ENCODE measurements at regions not wholly inside any gene's neighbourhood (a gene's known extent, or its start where the extent isn't known, plus 50 kb on each side); places are given as distances from the start of the nearest gene placed in this dataset.

DNA sequence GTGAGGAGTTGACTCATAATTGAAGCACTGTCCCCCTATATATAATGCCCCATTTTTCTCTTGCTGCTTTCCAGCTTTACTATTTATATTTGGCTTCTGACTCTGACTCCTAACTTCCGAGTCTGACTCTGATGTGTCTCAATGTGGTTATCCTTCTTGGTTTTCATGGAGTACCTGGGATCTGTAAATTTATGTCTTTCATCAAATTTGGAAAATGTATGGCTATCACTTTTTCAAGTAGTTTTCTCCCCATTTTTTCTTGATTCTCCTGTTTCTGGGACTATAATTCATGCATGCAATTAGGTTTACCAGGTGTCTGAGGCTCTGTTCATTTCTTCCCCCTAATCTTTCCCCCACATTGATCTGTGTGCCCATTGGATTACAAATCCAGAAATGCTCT lies 156.8 kb upstream of the SFRP2 start:
- no peak overlapping the region for H3K4me3 Mint-ChIP-seq
- Histone ChIP-seq H3K27me3 (ENCODE audit: control insufficient read depth, insufficient read depth, low read length, poor library complexity, severe bottlenecking) (no peaks in the 10 kb centered on the region), H3K4me1 (ENCODE audit: control insufficient read depth, insufficient read depth, low read length) (no peaks in the 10 kb centered on the region), H3K9ac (ENCODE audit: extremely low read depth, low read length, poor library complexity, severe bottlenecking) (no peak overlapping the region), H3K4me3 (ENCODE audit: low read length) (no peak overlapping the region), H3K36me3 (ENCODE audit: control insufficient read depth, insufficient read depth, low read length) (no peaks in the 10 kb centered on the region), H3K27ac (ENCODE audit: low read depth, low read length) (no peak overlapping the region), H3K9me3 (ENCODE audit: control insufficient read depth, low read length) (no peaks in the 10 kb centered on the region)
- no peaks in the 10 kb centered on the region for H3K27me3 Mint-ChIP-seq (ENCODE audit: insufficient read depth)
- DNase-seq: no peak
- no peak for TF ChIP-seq CTCF (conservative IDR thresholded peaks at IDR 0.05)
- no peaks in the 10 kb centered on the region for H3K36me3 Mint-ChIP-seq (ENCODE audit: low read depth)
- H3K9me3 Mint-ChIP-seq: no peaks in the 10 kb centered on the region
- H3K4me1 Mint-ChIP-seq: no peaks in the 10 kb centered on the region
- WGBS, 2 experiments (ENCODE audit: insufficient coverage in 1 of 2, insufficient read length in 1 of 2): 81 to 100% methylated on average over 1 of the region's 1 CpG
- no peak overlapping the region for H3K27ac Mint-ChIP-seq

GRCh38 chr4:153943738-153944415 lies 155.0 kb upstream of the SFRP2 start:
- Histone ChIP-seq H3K9ac (ENCODE audit: extremely low read depth, low read length, poor library complexity, severe bottlenecking) (no peak overlapping the region), H3K4me1 (ENCODE audit: control insufficient read depth, insufficient read depth, low read length) (no peaks in the 10 kb centered on the region), H3K9me3 (ENCODE audit: control insufficient read depth, low read length) (no peaks in the 10 kb centered on the region), H3K27ac (ENCODE audit: low read depth, low read length) (no peak overlapping the region), H3K36me3 (ENCODE audit: control insufficient read depth, insufficient read depth, low read length) (no peaks in the 10 kb centered on the region), H3K4me3 (ENCODE audit: low read length) (no peak overlapping the region), H3K27me3 (ENCODE audit: control insufficient read depth, insufficient read depth, low read length, poor library complexity, severe bottlenecking) (no peaks in the 10 kb centered on the region)
- Mint-ChIP-seq H3K27me3 (ENCODE audit: insufficient read depth) (no peaks in the 10 kb centered on the region), H3K36me3 (ENCODE audit: low read depth) (no peaks in the 10 kb centered on the region), H3K9me3 (no peaks in the 10 kb centered on the region), H3K27ac (no peak overlapping the region), H3K4me1 (no peaks in the 10 kb centered on the region), H3K4me3 (no peak overlapping the region)
- 100% methylated on average over 1 of the region's 1 CpG for whole genome bisulfite sequencing, 2 experiments (ENCODE audit: insufficient coverage in 1 of 2, insufficient read length in 1 of 2)
- no peak for TF ChIP-seq CTCF (conservative IDR thresholded peaks at IDR 0.05)
- DNase-seq: no peak

- H3K27me3 ChIP-seq (ENCODE audit: control insufficient read depth, insufficient read depth, low read length, poor library complexity, severe bottlenecking): no peaks in the 10 kb centered on the region
- no peak overlapping the region for H3K9ac ChIP-seq (ENCODE audit: extremely low read depth, low read length, poor library complexity, severe bottlenecking)
- H3K4me1 ChIP-seq (ENCODE audit: control insufficient read depth, insufficient read depth, low read length): no peaks in the 10 kb centered on the region
- peak; percentile 62 for DNase-seq
- no peak overlapping the region for H3K27ac ChIP-seq (ENCODE audit: low read depth, low read length)
- Mint-ChIP-seq H3K9me3 (no peaks in the 10 kb centered on the region), H3K4me1 (no peaks in the 10 kb centered on the region), H3K27me3 (ENCODE audit: insufficient read depth) (no peaks in the 10 kb centered on the region), H3K4me3 (no peak overlapping the region), H3K27ac (no peak overlapping the region), H3K36me3 (ENCODE audit: low read depth) (no peaks in the 10 kb centered on the region)
- H3K36me3 ChIP-seq (ENCODE audit: control insufficient read depth, insufficient read depth, low read length): no peaks in the 10 kb centered on the region
- H3K4me3 ChIP-seq (ENCODE audit: low read length): no peak overlapping the region
- no peaks in the 10 kb centered on the region for H3K9me3 ChIP-seq (ENCODE audit: control insufficient read depth, low read length)
- TF ChIP-seq CTCF (conservative IDR thresholded peaks at IDR 0.05): no peak
- WGBS, 2 experiments (ENCODE audit: insufficient coverage in 1 of 2, insufficient read length in 1 of 2): 76 to 82% methylated on average over 4 of the region's 4 CpGs
These were observed 152.0 kb upstream of the SFRP2 start for GRCh38 chr4:153940916-153941315.
